ENCODE measurements at regions not wholly inside any gene's neighbourhood (a gene's known extent, or its start where the extent isn't known, plus 50 kb on each side); places are given as distances from the start of the nearest gene placed in this dataset.

DNA sequence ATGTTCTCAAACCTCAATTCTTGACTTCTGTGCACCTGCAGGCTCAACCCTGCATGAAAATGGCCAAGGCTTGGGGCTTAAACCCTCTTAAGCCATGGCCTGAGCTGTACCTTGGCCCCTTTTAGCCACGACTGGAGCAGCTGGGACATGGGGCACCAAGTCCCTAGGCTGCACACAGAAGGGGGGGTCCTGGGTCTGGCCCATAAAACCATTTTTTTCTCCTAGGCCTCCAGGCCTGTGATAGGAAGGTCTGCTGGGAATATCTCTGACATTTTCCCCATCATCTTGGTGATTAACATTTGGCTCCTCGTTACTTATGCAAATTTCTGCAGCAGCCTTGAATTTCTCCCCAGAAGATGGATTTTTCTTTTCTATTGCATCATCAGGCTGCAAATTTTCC is 119.4 kb upstream of the VGLL2 start:
- ATAC-seq = no peak
- intact Hi-C loops (cut with DNase I) = no loop called here

DNA sequence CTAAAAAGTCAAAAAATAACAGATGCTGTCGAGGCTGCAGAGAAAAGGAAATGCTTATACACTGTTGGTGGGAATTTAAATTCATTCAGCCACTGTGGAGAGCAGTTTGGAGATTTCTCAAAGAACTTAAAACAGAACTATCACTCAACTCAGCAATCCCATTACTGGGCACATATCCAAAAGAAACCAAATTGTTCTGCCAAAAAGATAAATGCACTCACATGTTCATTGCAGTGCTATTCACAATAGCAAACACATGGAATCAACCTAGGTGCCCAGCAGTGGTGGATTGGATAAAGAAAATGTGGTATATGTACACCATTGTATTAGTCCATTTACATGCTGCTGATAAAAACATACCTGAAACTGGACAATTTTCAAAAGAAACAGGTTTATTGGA is 116.0 kb upstream of the VGLL2 start:
- DNase-seq (no peak), ATAC-seq (peak; percentile 53 to 81 (median 72))
- no peaks in the 10 kb centered on the region for H3K27me3 ChIP-seq
- H3K27ac ChIP-seq = peak overlapping the region in 4 of 12 donors; percentile 31 to 53 (median 42)
- peaks cover 0 to 4% (median 0%) of the 10 kb centered on the region in 12 donors for H3K4me1 ChIP-seq
- 0 to 9% (median 6%) methylated on average over 1 of the region's 1 CpG for WGBS, 4 donors
- H3K36me3 ChIP-seq = no peaks in the 10 kb centered on the region
- peaks cover 0 to 19% (median 0%) of the 10 kb centered on the region in 12 donors for H3K9me3 ChIP-seq
- TF ChIP-seq, protein P1, sequence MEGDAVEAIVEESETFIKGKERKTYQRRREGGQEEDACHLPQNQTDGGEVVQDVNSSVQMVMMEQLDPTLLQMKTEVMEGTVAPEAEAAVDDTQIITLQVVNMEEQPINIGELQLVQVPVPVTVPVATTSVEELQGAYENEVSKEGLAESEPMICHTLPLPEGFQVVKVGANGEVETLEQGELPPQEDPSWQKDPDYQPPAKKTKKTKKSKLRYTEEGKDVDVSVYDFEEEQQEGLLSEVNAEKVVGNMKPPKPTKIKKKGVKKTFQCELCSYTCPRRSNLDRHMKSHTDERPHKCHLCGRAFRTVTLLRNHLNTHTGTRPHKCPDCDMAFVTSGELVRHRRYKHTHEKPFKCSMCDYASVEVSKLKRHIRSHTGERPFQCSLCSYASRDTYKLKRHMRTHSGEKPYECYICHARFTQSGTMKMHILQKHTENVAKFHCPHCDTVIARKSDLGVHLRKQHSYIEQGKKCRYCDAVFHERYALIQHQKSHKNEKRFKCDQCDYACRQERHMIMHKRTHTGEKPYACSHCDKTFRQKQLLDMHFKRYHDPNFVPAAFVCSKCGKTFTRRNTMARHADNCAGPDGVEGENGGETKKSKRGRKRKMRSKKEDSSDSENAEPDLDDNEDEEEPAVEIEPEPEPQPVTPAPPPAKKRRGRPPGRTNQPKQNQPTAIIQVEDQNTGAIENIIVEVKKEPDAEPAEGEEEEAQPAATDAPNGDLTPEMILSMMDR (IDR thresholded peaks at IDR 0.05) = no peak
- TF ChIP-seq POLR2A (IDR thresholded peaks at IDR 0.05) = no peak
- intact Hi-C loops (cut with DNase I) = no loop called here
- no peak overlapping the region for H3K4me3 ChIP-seq

More for the DNA sequence above, 119.4 kb upstream of the VGLL2 start:
- H3K36me3 ChIP-seq = no peaks in the 10 kb centered on the region
- 54 to 70% (median 67%) methylated on average over 2 of the region's 2 CpGs for WGBS, 4 donors
- peaks cover 0 to 10% (median 0%) of the 10 kb centered on the region in 12 donors for H3K9me3 ChIP-seq
- H3K4me1 ChIP-seq = peaks cover 0 to 16% (median 3%) of the 10 kb centered on the region in 12 donors
- no peak overlapping the region for H3K27ac ChIP-seq
- no peak overlapping the region for H3K4me3 ChIP-seq
- H3K27me3 ChIP-seq = no peaks in the 10 kb centered on the region
- no peak for DNase-seq
- TF ChIP-seq, protein P1 (IDR thresholded peaks at IDR 0.05) = no peak
- TF ChIP-seq POLR2A (IDR thresholded peaks at IDR 0.05) = no peak

DNA sequence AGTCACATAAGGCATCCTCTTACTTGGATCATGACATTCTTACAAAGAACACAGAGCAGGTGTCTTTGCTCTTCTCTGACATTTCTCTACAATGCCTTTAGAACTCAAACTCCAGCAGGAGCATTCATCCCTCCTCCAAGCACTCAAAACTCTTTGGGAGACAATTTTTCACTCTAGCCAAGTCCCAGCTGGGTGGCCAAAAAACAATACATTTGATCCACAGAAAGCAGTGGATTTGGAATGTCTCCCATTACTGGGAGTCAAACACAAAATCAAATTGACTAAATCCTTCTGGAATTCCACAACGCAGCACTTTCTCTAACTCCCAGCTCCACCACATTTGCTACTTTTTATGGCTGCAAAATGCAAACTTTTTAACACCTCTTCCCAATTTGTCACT is 108.6 kb upstream of the VGLL2 start:
- no peaks in the 10 kb centered on the region for H3K36me3 ChIP-seq
- no peak overlapping the region for H3K4me3 ChIP-seq
- H3K27me3 ChIP-seq = no peaks in the 10 kb centered on the region
- no peak for ATAC-seq
- peak overlapping the region in 3 of 12 donors; percentile 16 to 40 (median 31) for H3K27ac ChIP-seq
- H3K9me3 ChIP-seq = peaks cover 0 to 8% (median 0%) of the 10 kb centered on the region in 12 donors
- DNase-seq = no peak
- 51 to 58% (median 54%) methylated on average over 1 of the region's 1 CpG for WGBS, 4 donors
- intact Hi-C loops (cut with DNase I) = no loop called here
- no peak for TF ChIP-seq POLR2A (IDR thresholded peaks at IDR 0.05)
- TF ChIP-seq, protein P1 (IDR thresholded peaks at IDR 0.05) = no peak
- peaks cover 0 to 13% (median 2%) of the 10 kb centered on the region in 12 donors for H3K4me1 ChIP-seq

DNA sequence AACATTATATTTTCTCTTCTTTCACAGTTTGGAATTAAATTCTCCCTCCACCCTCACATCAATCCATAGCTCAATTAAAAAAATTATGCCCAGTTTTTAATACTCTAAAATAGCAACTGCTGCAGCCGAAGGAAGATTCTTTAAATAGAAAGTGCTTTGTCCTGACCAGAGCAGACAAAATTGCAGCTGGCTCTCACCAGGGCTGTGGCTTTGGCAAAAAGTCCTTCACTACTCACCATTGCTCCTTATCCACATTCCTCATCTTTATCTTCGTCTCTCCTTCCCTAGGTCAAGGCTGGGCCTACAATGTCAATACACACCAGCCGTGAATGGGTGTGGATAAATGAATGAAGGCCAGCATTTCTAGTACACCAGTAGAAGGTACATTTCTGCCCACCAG is 107.9 kb upstream of the VGLL2 start:
- TF ChIP-seq, protein P1 (IDR thresholded peaks at IDR 0.05) = no peak
- no peak for TF ChIP-seq POLR2A (IDR thresholded peaks at IDR 0.05)
- Histone ChIP-seq H3K27me3 (no peaks in the 10 kb centered on the region), H3K9me3 (peaks cover 0 to 4% (median 0%) of the 10 kb centered on the region in 12 donors), H3K4me3 (no peak overlapping the region), H3K4me1 (peaks cover 0 to 13% (median 2%) of the 10 kb centered on the region in 12 donors), H3K27ac (peak overlapping the region in 2 of 12 donors; percentile 31 to 40), H3K36me3 (no peaks in the 10 kb centered on the region)
- 15 to 24% (median 18%) methylated on average over 3 of the region's 3 CpGs for WGBS, 4 donors
- intact Hi-C loops (cut with DNase I) = no loop called here
- DNase-seq (no peak), ATAC-seq (peak in 3 of 4 donors; percentile 74 to 81 (median 76))

Data from heart left ventricle (tissue), 16 donors.